Endothelial cell (in vitro differentiated cells): ENCODE measurements at regions not wholly inside any gene's neighbourhood (a gene's known extent, or its start where the extent isn't known, plus 50 kb on each side); places are given as distances from the start of the nearest gene placed in this dataset.

Source experiments
- DNase-seq: peaks from one replicate; pipeline ENCODE4 v3.0.0; 2021; ENCODE audit warnings: low spot score
- H3K27ac Mint-ChIP-seq: one replicate; pipeline ENCODE4 v1.8.0; 2021; ENCODE audit warnings: mixed read lengths, inconsistent platforms; ENCODE audit not compliant: unreplicated experiment
- H3K27me3 Mint-ChIP-seq: one replicate; pipeline ENCODE4 v1.8.0; 2021; ENCODE audit warnings: mild to moderate bottlenecking, moderate library complexity, mixed read lengths, inconsistent platforms; ENCODE audit not compliant: unreplicated experiment
- H3K36me3 Mint-ChIP-seq: one replicate; pipeline ENCODE4 v1.8.0; 2021; ENCODE audit warnings: mild to moderate bottlenecking, low read depth, mixed read lengths, inconsistent platforms; ENCODE audit not compliant: unreplicated experiment
- H3K4me1 Mint-ChIP-seq: one replicate; pipeline ENCODE4 v1.8.0; 2021; ENCODE audit warnings: mild to moderate bottlenecking, mixed read lengths, inconsistent platforms; ENCODE audit not compliant: unreplicated experiment
- H3K4me3 Mint-ChIP-seq: one replicate; pipeline ENCODE4 v1.8.0; 2021; ENCODE audit warnings: mild to moderate bottlenecking, mixed read lengths, inconsistent platforms; ENCODE audit not compliant: unreplicated experiment
- H3K9me3 Mint-ChIP-seq: one replicate; pipeline ENCODE4 v1.8.0; 2021; ENCODE audit warnings: mixed read lengths, inconsistent platforms; ENCODE audit not compliant: unreplicated experiment
- CTCF ChIP-seq: fragments of 200-600 bp; sonication (generic); IDR thresholded peaks from one replicate; pipeline ENCODE4 v1.5.0; 2021; ENCODE audit warnings: antibody characterized with exemption; ENCODE audit not compliant: unreplicated experiment

DNA sequence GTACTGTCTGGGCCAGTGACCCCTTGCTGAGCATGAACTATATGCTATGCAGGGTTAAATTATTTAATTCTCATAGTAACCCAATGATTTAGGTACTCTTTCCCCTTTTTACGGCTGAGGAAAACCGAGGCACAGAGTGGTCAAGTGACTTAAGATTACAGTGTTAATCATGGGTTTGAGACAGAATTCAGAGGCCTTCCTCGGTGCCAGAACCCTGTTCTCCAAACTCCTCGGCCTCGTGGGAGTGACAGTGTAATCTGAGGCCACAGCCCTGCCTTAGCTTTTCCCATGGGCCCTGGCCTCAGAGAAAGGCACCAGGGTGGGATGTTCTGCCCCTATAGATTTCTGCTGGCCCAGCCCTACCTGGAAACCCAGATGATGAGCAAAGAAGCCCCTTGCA lies 86.4 kb upstream of the ZNF648 start:
- Mint-ChIP-seq H3K27me3 (peaks cover 2% of the 10 kb centered on the region), H3K4me3 (no peak overlapping the region), H3K36me3 (no peaks in the 10 kb centered on the region), H3K9me3 (no peaks in the 10 kb centered on the region), H3K27ac (no peak overlapping the region), H3K4me1 (peaks cover 15% of the 10 kb centered on the region)
- no peak for DNase-seq
- no peak for TF ChIP-seq CTCF

- no peak for TF ChIP-seq CTCF
- H3K36me3 Mint-ChIP-seq, result no peaks in the 10 kb centered on the region
- peaks cover 16% of the 10 kb centered on the region for H3K4me1 Mint-ChIP-seq
These were observed 85.8 kb upstream of the ZNF648 start for GRCh38 chr1:182147136-182147820.

GRCh38 chr1:182146286-182146685 lies 84.8 kb upstream of the ZNF648 start:
- Mint-ChIP-seq H3K9me3 (no peaks in the 10 kb centered on the region), H3K36me3 (no peaks in the 10 kb centered on the region), H3K4me1 (peaks cover 16% of the 10 kb centered on the region), H3K27ac (no peak overlapping the region), H3K4me3 (no peak overlapping the region), H3K27me3 (peaks cover 3% of the 10 kb centered on the region)
- no peak for DNase-seq
- TF ChIP-seq CTCF, result no peak

More at GRCh38 chr1:182147136-182147820, 85.8 kb upstream of the ZNF648 start:
- Mint-ChIP-seq H3K4me3 (no peak overlapping the region), H3K27me3 (peaks cover 3% of the 10 kb centered on the region), H3K27ac (no peak overlapping the region), H3K9me3 (no peaks in the 10 kb centered on the region)
- DNase-seq, result no peak

DNA sequence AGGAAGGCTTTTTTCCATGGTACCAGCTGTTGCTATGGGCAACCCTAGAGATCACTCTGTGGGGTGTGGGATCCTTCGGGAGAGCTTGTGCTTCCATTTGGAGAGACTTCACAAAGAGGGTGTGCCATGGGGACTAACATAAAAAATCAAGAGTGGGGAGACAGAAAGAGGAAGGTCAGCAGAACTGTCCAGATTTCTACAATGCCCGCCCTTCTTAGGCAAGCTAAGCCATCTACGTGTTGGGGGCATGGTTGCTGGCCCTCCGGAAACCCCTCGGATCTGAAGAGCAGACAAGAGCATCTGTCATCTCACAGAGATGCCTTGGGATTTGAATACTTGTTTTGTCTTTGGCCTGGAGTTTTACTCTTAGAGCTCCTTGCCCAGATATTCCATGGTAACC lies 83.9 kb upstream of the ZNF648 start:
- no peak for DNase-seq
- H3K36me3 Mint-ChIP-seq, result no peaks in the 10 kb centered on the region
- no peaks in the 10 kb centered on the region for H3K9me3 Mint-ChIP-seq
- no peak overlapping the region for H3K27ac Mint-ChIP-seq
- no peak overlapping the region for H3K4me3 Mint-ChIP-seq
- peaks cover 3% of the 10 kb centered on the region for H3K27me3 Mint-ChIP-seq
- peaks cover 16% of the 10 kb centered on the region for H3K4me1 Mint-ChIP-seq
- TF ChIP-seq CTCF, result no peak

GRCh38 chr1:182144646-182145030 lies 83.1 kb upstream of the ZNF648 start:
- no peak for DNase-seq
- peaks cover 3% of the 10 kb centered on the region for H3K27me3 Mint-ChIP-seq
- no peak overlapping the region for H3K4me3 Mint-ChIP-seq
- H3K36me3 Mint-ChIP-seq, result no peaks in the 10 kb centered on the region
- H3K9me3 Mint-ChIP-seq, result no peaks in the 10 kb centered on the region
- no peak for TF ChIP-seq CTCF
- no peak overlapping the region for H3K27ac Mint-ChIP-seq
- peaks cover 16% of the 10 kb centered on the region for H3K4me1 Mint-ChIP-seq
